ACHN (cell line): ENCODE measurements at regions not wholly inside any gene's neighbourhood (a gene's known extent, or its start where the extent isn't known, plus 50 kb on each side); places are given as distances from the start of the nearest gene placed in this dataset.
"Not testable (repeated sequence)": the region's sequence is repeated elsewhere in the genome, so short reads cannot be mapped to it uniquely, and the experiment has no call there.

Source experiments
- DNase-seq: peaks from one replicate; pipeline ENCODE4 v3.0.0-alpha.2; 2015
- in situ Hi-C: cut with HindIII; loops from 2 replicates; pipeline ENCODE4 v1.10.0; 2017; ENCODE audit warnings: low sequenced_read_pairs, low pct_ligation_motif_present, low pct_unique_long_range_greater_than_20kb

GRCh38 chr5:135776457-135776856, 58.0 kb upstream of the SLC25A48 start:
- in situ Hi-C loops: no loop called here
- no peak for DNase-seq

DNA sequence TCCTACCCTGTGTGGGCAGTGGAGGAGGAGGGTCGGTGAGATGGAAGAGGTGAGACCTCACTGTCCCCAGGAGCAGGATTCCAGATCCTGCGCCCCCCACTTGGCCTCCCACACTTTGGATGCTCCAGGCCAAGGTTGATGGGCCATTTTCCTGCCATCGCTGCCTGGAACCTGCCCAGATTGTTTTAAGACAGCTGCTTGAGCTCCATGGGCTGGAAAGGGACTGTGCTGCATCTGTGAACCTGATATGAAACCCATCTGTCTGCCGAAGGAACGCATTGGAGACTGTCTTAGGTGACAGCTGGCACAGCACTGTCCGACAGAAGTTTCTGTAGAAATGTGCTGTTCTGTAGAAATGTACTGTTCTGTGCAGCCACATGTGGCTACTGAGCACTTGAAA, 72.7 kb upstream of the SLC25A48 start:
- no peak for DNase-seq
- in situ Hi-C loops: no loop called here

- no peak for DNase-seq
- in situ Hi-C loops: no loop called here
These were observed 75.2 kb upstream of the SLC25A48 start for GRCh38 chr5:135759149-135759784.

- in situ Hi-C loops: no loop called here
- DNase-seq: no peak
These were observed 80.5 kb upstream of the SLC25A48 start for GRCh38 chr5:135753990-135754389.

GRCh38 chr5:135750506-135750905, 84.0 kb upstream of the SLC25A48 start:
- DNase-seq: no peak
- in situ Hi-C loops: no loop called here

GRCh38 chr5:135747824-135748223, 86.6 kb upstream of the SLC25A48 start:
- in situ Hi-C loops: loop anchor here (25.0 kb wide), 2 partner anchors 186 to 286 kb away; partner anchors contain the start of gene TIFAB
- no peak for DNase-seq

- in situ Hi-C loops: loop anchor here (25.0 kb wide), 2 partner anchors 184 to 284 kb away; partner anchors contain the start of gene TIFAB
- DNase-seq: no peak
These were observed 88.5 kb upstream of the SLC25A48 start for GRCh38 chr5:135745897-135746500.

DNA sequence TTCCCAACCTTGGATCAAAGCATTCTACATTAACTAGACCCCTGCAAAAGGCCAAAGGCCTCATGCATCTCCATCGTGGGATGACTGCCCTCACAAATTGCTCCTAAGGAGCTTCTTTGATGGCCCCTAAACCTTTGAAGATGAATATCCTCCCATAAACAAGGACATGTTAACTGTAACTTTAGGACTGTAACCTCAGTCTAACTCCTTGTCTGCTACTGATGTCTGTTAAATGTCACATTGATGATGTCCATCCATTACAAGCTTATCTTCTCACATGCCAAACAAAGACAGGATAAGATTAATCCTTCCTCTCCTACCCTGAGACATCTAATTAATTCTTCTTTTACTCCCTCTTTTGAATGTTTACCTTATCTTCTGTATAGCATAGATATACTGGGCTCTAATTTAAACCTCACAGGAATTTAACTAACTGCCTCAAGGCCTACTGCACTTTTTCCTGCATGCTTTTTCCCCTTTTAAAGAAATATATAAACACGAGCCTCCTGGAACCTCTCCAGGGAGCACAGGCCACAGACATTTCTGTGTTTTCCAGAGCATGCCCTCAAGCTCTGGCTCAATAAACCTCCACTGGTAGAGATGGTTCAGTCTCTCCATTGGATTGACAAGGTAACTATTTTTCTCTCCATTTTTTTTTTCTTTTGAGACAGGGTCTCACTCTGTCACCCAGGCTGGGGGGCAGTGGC, 90.6 kb upstream of the SLC25A48 start:
- no peak for DNase-seq
- in situ Hi-C loops: loop anchor here (25.0 kb wide), 2 partner anchors 182 to 282 kb away; partner anchors contain the start of gene TIFAB

DNA sequence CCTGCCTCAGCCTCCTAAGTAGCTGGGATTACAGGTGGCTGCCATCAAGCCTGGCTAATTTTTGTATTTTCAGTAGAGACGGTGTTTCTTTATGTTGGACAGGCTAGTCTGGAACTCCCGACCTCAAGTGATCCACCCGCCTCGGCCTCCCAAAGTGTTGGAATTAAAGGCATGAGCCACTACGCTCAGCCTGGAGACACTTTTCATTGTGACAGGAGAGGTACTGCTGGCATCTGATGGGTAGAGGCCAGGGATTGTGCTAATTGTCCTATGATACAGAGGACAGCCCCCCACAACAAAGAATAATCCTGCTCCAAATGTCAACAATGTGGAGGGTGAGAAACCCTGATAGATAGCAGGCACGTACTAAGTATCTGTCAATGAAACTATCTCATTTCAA, 91.3 kb upstream of the SLC25A48 start:
- in situ Hi-C loops: loop anchor here (25.0 kb wide), 2 partner anchors 181 to 281 kb away; partner anchors contain the start of gene TIFAB
- DNase-seq: no peak

- not testable (repeated sequence) for DNase-seq
- in situ Hi-C loops: loop anchor here (25.0 kb wide), 2 partner anchors 180 to 280 kb away; partner anchors contain the start of gene TIFAB
These were observed 92.2 kb upstream of the SLC25A48 start for GRCh38 chr5:135742240-135742639.

GRCh38 chr5:135741040-135741439, 93.4 kb upstream of the SLC25A48 start:
- in situ Hi-C loops: loop anchor here (25.0 kb wide), 2 partner anchors 179 to 279 kb away; partner anchors contain the start of gene TIFAB
- DNase-seq: no peak

GRCh38 chr5:135740475-135740874, 94.0 kb upstream of the SLC25A48 start:
- in situ Hi-C loops: loop anchor here (25.0 kb wide), 2 partner anchors 178 to 278 kb away; partner anchors contain the start of gene TIFAB
- DNase-seq: no peak

GRCh38 chr5:135739383-135739981, 95.0 kb upstream of the SLC25A48 start:
- in situ Hi-C loops: loop anchor here (25.0 kb wide), 2 partner anchors 177 to 277 kb away; partner anchors contain the start of gene TIFAB

GRCh38 chr5:135738564-135738875, 95.9 kb upstream of the SLC25A48 start:
- DNase-seq: no peak
- in situ Hi-C loops: loop anchor here (25.0 kb wide), 2 partner anchors 176 to 276 kb away; partner anchors contain the start of gene TIFAB

More at GRCh38 chr5:135739383-135739981, 95.0 kb upstream of the SLC25A48 start:
- no peak for DNase-seq

- no peak for DNase-seq
- in situ Hi-C loops: loop anchor here (25.0 kb wide), 2 partner anchors 176 to 276 kb away; partner anchors contain the start of gene TIFAB
These were observed 96.5 kb upstream of the SLC25A48 start for GRCh38 chr5:135737701-135738563.

DNA sequence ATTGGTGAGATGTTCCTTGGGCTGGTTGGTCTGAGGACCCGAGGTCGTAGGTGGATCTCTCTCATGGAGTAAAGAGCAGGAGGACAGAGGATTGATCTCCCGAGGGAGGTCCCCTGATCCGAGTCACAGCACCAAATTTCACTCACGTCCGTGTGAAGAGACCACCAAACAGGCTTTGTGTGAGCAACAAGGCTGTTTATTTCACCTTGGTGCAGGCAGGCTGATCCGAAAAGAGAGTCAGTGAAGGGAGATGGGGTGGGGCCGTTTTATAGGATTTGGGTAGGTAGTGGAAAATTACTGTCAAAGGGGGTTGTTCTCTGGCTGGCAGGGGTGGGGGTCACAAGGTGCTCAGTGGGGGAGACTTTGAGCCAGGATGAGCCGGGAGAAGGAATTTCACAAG, 97.5 kb upstream of the SLC25A48 start:
- not testable (repeated sequence) for DNase-seq
- in situ Hi-C loops: loop anchor here (25.0 kb wide), 2 partner anchors 175 to 275 kb away; partner anchors contain the start of gene TIFAB

DNA sequence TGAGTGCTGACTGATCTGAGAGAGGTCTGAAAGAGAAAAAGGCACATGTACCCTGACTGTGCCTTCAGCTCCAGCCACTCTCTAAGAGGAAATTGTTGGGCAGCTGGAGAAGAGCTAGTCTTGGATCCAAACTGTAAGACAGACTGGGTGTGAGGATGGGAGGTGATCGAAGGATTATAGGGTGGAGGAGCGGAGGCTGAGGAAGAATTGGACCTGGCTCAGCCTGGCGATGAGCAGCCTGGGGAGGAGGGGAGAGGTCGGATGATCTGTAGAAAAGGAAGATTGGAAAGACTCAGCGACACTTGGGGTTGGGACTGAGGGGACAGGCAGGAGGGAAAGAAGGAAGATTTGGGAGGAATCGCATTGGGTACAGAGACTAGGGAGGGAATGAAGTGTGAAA, 98.6 kb upstream of the SLC25A48 start:
- in situ Hi-C loops: loop anchor here (25.0 kb wide), 2 partner anchors 174 to 274 kb away; partner anchors contain the start of gene TIFAB
- no peak for DNase-seq

- in situ Hi-C loops: loop anchor here (25.0 kb wide), 2 partner anchors 173 to 273 kb away; partner anchors contain the start of gene TIFAB
- DNase-seq: not testable (repeated sequence)
These were observed 99.5 kb upstream of the SLC25A48 start for GRCh38 chr5:135734956-135735355.
